A673 (cell line): ENCODE measurements at regions not wholly inside any gene's neighbourhood (a gene's known extent, or its start where the extent isn't known, plus 50 kb on each side); places are given as distances from the start of the nearest gene placed in this dataset.

Experiments
- CTCF ChIP-seq: fragments of 300-800, 200-600 bp; sonication (generic); conservative IDR thresholded peaks from 2 replicates; pipeline ENCODE4 v1.5.1; 2017; ENCODE audit warnings: low read depth, mild to moderate bottlenecking, antibody characterized with exemption, low read length, moderate library complexity, mixed read lengths
- EZH2 ChIP-seq: fragments of 200-600 bp; sonication (generic); IDR thresholded peaks from 2 replicates; pipeline ENCODE4 v1.6.1; 2017; ENCODE audit warnings: borderline replicate concordance, low read depth, mild to moderate bottlenecking, mixed read lengths, antibody characterized with exemption, low read length; ENCODE audit not compliant: poor library complexity, severe bottlenecking

GRCh38 chr14:100475268-100475667, 111.9 kb downstream of the BEGAIN start:
- no peak for TF ChIP-seq CTCF
- TF ChIP-seq EZH2 = no peak
